KMS-11 (cell line): ENCODE measurements at regions not wholly inside any gene's neighbourhood (a gene's known extent, or its start where the extent isn't known, plus 50 kb on each side); places are given as distances from the start of the nearest gene placed in this dataset.

Experiments used
- H2AFZ ChIP-seq: fragments of 200-600 bp; sonication (generic); 2 replicates; pipeline ENCODE4 v1.6.1; 2016; ENCODE audit warnings: antibody characterized with exemption, mixed run types, low read depth
- H3K27ac ChIP-seq: fragments of 200-600 bp; sonication (generic); 2 replicates; pipeline ENCODE4 v1.6.1; 2016; ENCODE audit warnings: mild to moderate bottlenecking, mixed run types
- H3K27me3 ChIP-seq: fragments of 200-600 bp; sonication (generic); 2 replicates; pipeline ENCODE4 v1.6.1; 2017; ENCODE audit warnings: mild to moderate bottlenecking, low read depth, mixed run types, moderate library complexity; ENCODE audit not compliant: insufficient read depth
- H3K36me3 ChIP-seq: fragments of 200-600 bp; sonication (generic); 2 replicates; pipeline ENCODE4 v1.6.1; 2017; ENCODE audit warnings: mild to moderate bottlenecking, mixed run types; ENCODE audit not compliant: insufficient read depth
- H3K4me1 ChIP-seq: fragments of 200-600 bp; sonication (generic); 2 replicates; pipeline ENCODE4 v1.6.1; 2016; ENCODE audit warnings: mild to moderate bottlenecking, low read depth, mixed run types; ENCODE audit not compliant: poor library complexity, severe bottlenecking
- H3K4me2 ChIP-seq: fragments of 200-600 bp; sonication (generic); 2 replicates; pipeline ENCODE4 v1.7.0; 2016; ENCODE audit warnings: mild to moderate bottlenecking, mixed run types
- H3K4me3 ChIP-seq: fragments of 200-600 bp; sonication (generic); IDR thresholded peaks from 2 replicates; pipeline ENCODE4 v1.6.1; 2017; ENCODE audit warnings: low read depth, low read length, mixed read lengths; ENCODE audit not compliant: insufficient read depth
- H3K79me2 ChIP-seq: fragments of 200-600 bp; sonication (generic); 2 replicates; pipeline ENCODE4 v1.6.1; 2016; ENCODE audit warnings: low read depth, mixed run types; ENCODE audit not compliant: insufficient read depth
- H3K9ac ChIP-seq: fragments of 200-600 bp; sonication (generic); 2 replicates; pipeline ENCODE4 v1.6.1; 2016; ENCODE audit warnings: mild to moderate bottlenecking, mixed run types
- H4K20me1 ChIP-seq: fragments of 200-600 bp; sonication (generic); 2 replicates; pipeline ENCODE4 v1.6.1; 2016; ENCODE audit warnings: mild to moderate bottlenecking, mixed run types; ENCODE audit not compliant: insufficient read depth
- TF ChIP-seq, protein P1 (sequence below): fragments of 200-600 bp; sonication (generic); conservative IDR thresholded peaks from 2 replicates; pipeline ENCODE4 v1.6.1; 2017; ENCODE audit warnings: low read depth, mild to moderate bottlenecking, antibody characterized with exemption, low read length, moderate library complexity, mixed read lengths

DNA sequence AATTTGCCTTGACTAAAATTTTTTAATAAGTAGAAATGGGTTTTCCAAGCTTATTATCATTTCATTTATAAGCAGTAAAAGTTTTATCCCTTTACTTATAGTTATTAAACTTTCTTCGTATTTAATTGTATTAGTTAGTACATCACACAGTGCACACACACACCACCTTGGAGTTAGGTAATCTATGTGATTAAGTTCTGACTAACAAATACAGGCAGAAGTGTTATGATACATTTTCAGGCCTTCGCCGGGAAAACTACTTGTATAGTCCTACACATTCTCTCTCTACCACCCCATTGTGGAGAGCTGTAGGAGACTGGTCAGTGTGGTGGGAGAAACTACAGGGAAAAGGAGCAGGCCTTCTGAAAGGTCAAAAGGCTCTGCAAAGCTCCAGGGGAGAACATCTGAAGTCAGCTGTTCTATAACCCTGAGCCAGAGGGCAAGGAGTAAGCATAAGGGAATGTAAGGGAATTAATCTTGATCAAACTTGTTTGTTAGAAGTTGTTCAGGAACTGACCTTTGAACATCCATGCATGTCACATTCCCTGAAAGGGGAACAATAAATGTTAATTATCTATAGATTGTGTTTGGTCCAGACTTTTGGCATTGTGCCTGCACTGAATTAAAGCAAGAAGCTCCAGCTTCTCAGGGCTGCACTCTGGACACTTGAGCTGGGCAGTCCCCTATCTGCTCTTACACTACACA lies 231.7 kb downstream of the FSIP2 start:
- H3K4me3 ChIP-seq = no peak overlapping the region
- no peaks in the 10 kb centered on the region for H4K20me1 ChIP-seq
- no peaks in the 10 kb centered on the region for H3K36me3 ChIP-seq
- no peak overlapping the region for H2AFZ ChIP-seq
- H3K4me1 ChIP-seq = no peaks in the 10 kb centered on the region
- no peak overlapping the region for H3K27ac ChIP-seq
- no peak overlapping the region for H3K4me2 ChIP-seq
- no peaks in the 10 kb centered on the region for H3K79me2 ChIP-seq
- H3K9ac ChIP-seq = no peak overlapping the region
- TF ChIP-seq, protein P1, sequence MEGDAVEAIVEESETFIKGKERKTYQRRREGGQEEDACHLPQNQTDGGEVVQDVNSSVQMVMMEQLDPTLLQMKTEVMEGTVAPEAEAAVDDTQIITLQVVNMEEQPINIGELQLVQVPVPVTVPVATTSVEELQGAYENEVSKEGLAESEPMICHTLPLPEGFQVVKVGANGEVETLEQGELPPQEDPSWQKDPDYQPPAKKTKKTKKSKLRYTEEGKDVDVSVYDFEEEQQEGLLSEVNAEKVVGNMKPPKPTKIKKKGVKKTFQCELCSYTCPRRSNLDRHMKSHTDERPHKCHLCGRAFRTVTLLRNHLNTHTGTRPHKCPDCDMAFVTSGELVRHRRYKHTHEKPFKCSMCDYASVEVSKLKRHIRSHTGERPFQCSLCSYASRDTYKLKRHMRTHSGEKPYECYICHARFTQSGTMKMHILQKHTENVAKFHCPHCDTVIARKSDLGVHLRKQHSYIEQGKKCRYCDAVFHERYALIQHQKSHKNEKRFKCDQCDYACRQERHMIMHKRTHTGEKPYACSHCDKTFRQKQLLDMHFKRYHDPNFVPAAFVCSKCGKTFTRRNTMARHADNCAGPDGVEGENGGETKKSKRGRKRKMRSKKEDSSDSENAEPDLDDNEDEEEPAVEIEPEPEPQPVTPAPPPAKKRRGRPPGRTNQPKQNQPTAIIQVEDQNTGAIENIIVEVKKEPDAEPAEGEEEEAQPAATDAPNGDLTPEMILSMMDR = no peak
- H3K27me3 ChIP-seq = no peaks in the 10 kb centered on the region

- H3K4me3 ChIP-seq = no peak overlapping the region
- no peak overlapping the region for H3K27ac ChIP-seq
- H3K4me2 ChIP-seq = no peak overlapping the region
- H3K36me3 ChIP-seq = no peaks in the 10 kb centered on the region
- H3K9ac ChIP-seq = no peak overlapping the region
- H3K79me2 ChIP-seq = no peaks in the 10 kb centered on the region
- no peaks in the 10 kb centered on the region for H3K4me1 ChIP-seq
- TF ChIP-seq, protein P1 = no peak
- no peak overlapping the region for H2AFZ ChIP-seq
- H4K20me1 ChIP-seq = no peaks in the 10 kb centered on the region
- no peaks in the 10 kb centered on the region for H3K27me3 ChIP-seq
Observed at GRCh38 chr2:185978634-185979407, 240.2 kb downstream of the FSIP2 start.

DNA sequence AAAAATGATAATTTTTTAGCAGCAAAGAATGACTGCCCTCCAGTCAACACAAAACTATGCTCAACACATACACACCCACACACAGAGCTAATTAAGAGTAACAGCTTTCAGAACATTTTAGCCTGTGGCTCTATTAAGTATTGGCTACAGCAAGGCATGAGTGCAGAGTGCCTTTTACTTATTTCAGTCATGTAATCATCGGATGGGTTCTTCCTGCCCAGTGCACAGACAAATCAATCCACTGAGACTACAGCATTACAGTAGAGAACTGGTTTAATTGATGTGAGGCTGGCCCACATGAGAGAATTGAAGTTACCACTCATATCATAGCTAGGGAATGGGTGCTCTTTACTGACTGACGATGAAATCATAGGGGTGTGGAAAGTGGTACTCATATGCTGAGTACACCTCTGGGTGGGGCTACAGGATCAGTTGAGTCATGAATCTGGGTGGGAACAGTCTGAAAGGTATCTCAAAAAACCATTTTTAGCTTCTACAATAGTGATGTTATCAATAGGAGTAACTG lies 241.0 kb downstream of the FSIP2 start:
- H3K4me2 ChIP-seq = no peak overlapping the region
- no peaks in the 10 kb centered on the region for H3K36me3 ChIP-seq
- no peaks in the 10 kb centered on the region for H3K27me3 ChIP-seq
- H3K4me3 ChIP-seq = no peak overlapping the region
- H4K20me1 ChIP-seq = no peaks in the 10 kb centered on the region
- TF ChIP-seq, protein P1 = no peak
- H3K79me2 ChIP-seq = no peaks in the 10 kb centered on the region
- no peak overlapping the region for H3K27ac ChIP-seq
- H3K9ac ChIP-seq = no peak overlapping the region
- H3K4me1 ChIP-seq = no peaks in the 10 kb centered on the region
- no peak overlapping the region for H2AFZ ChIP-seq

- H4K20me1 ChIP-seq = no peaks in the 10 kb centered on the region
- no peak overlapping the region for H3K4me2 ChIP-seq
- H3K27ac ChIP-seq = no peak overlapping the region
- H2AFZ ChIP-seq = no peak overlapping the region
- no peak overlapping the region for H3K9ac ChIP-seq
- H3K79me2 ChIP-seq = no peaks in the 10 kb centered on the region
- no peaks in the 10 kb centered on the region for H3K4me1 ChIP-seq
- H3K27me3 ChIP-seq = no peaks in the 10 kb centered on the region
- TF ChIP-seq, protein P1 = no peak
- H3K4me3 ChIP-seq = no peak overlapping the region
- H3K36me3 ChIP-seq = no peaks in the 10 kb centered on the region
Observed at GRCh38 chr2:185980944-185981343, 242.3 kb downstream of the FSIP2 start.
